SK-N-SH (cell line): ENCODE measurements at regions not wholly inside any gene's neighbourhood (a gene's known extent, or its start where the extent isn't known, plus 50 kb on each side); places are given as distances from the start of the nearest gene placed in this dataset.

Source experiments
- CTCF ChIA-PET: fragments of 300-600, 350-600 bp; formaldehyde crosslinking; extraction: SDS; loops from one replicate; lab custom pipeline; 2021; lab: Yijun Ruan, JAX
- POLR2A ChIA-PET: fragments of 350-600 bp; sonication (Branson Sonifier 250); formaldehyde crosslinking; extraction: SDS; loops from one replicate; lab custom pipeline; 2020; ENCODE audit warnings: antibody characterized with exemption, inconsistent platforms; lab: Yijun Ruan, JAX
- DNase-seq: peaks from one replicate; pipeline ENCODE4 v3.0.0; 2012
- H2AFZ ChIP-seq: fragments of 200-600 bp; sonication (generic); 2 replicates; pipeline ENCODE4 v1.8.1; 2016; ENCODE audit warnings: antibody characterized with exemption, mild to moderate bottlenecking, low read depth
- H3F3A ChIP-seq: fragments of 200-600 bp; sonication (generic); replicated peaks from 2 replicates; pipeline ENCODE3; 2016; ENCODE audit warnings: antibody characterized with exemption, mild to moderate bottlenecking; ENCODE audit not compliant: insufficient read depth
- H3K27ac ChIP-seq, 2 experiments: fragments of 200-500 bp in 1 of 2; fragments of 200-600 bp in 1 of 2; sonication (Bioruptor generic) in 1 of 2; sonication (generic), shearing (Covaris generic) in 1 of 2; 2 replicates each; pipeline versions ENCODE4 v1.5.1 to v1.6.1; 2014 to 2016; ENCODE audit warnings: low read depth in 2 of 2, inconsistent platforms in 1 of 2, low read length in 1 of 2, mild to moderate bottlenecking in 1 of 2, mixed read lengths in 1 of 2
- H3K27me3 ChIP-seq: fragments of 200-600 bp; sonication (generic), shearing (Covaris generic); 2 replicates; pipeline ENCODE4 v1.6.1; 2016; ENCODE audit warnings: mixed run types; ENCODE audit not compliant: insufficient read depth
- H3K36me3 ChIP-seq, 2 experiments: fragments of 200-500 bp in 1 of 2; fragments of 200-600 bp in 1 of 2; sonication (Bioruptor generic) in 1 of 2; sonication (generic) in 1 of 2; replicated peaks in 1 of 2; 2 replicates each; pipeline versions ENCODE3 to v1.5.1; 2014 to 2016; ENCODE audit warnings: low read length in 1 of 2, mild to moderate bottlenecking in 1 of 2; ENCODE audit not compliant: insufficient read depth in 2 of 2, control insufficient read depth in 1 of 2
- H3K4me1 ChIP-seq, 2 experiments: fragments of 200-500 bp in 1 of 2; fragments of 200-600 bp in 1 of 2; sonication (Bioruptor generic) in 1 of 2; sonication (generic), shearing (Covaris generic) in 1 of 2; 2 replicates each; pipeline versions ENCODE4 v1.5.1 to v1.6.1; 2014 to 2016; ENCODE audit warnings: low read depth in 1 of 2, low read length in 1 of 2, mixed run types in 1 of 2; ENCODE audit not compliant: insufficient read depth in 2 of 2, control insufficient read depth in 1 of 2
- H3K4me2 ChIP-seq: fragments of 200-600 bp; sonication (generic), shearing (Covaris generic); 2 replicates; pipeline ENCODE4 v1.6.1; 2017; ENCODE audit warnings: mixed run types
- H3K4me3 ChIP-seq, 2 experiments: fragments of 200-500 bp in 1 of 2; fragments of 200-600 bp in 1 of 2; sonication (Bioruptor generic) in 1 of 2; sonication (generic), shearing (Covaris generic) in 1 of 2; 2 replicates each; pipeline versions ENCODE4 v1.5.1 to v1.8.1; 2014 to 2016; ENCODE audit warnings: low read depth in 2 of 2, inconsistent platforms in 1 of 2, low read length in 1 of 2, mild to moderate bottlenecking in 1 of 2, mixed read lengths in 1 of 2, moderate library complexity in 1 of 2
- H3K79me2 ChIP-seq: fragments of 200-600 bp; sonication (generic); 2 replicates; pipeline ENCODE4 v1.8.1; 2017; ENCODE audit warnings: mild to moderate bottlenecking; ENCODE audit not compliant: insufficient read depth
- H3K9ac ChIP-seq: fragments of 200-600 bp; sonication (generic); 2 replicates; pipeline ENCODE4 v1.6.1; 2017; ENCODE audit warnings: mixed run types
- H3K9me2 ChIP-seq: fragments of 200-600 bp; sonication (generic); 2 replicates; pipeline ENCODE4 v1.6.1; 2017; ENCODE audit warnings: mixed run types
- H3K9me3 ChIP-seq: fragments of 200-600 bp; sonication (generic); 2 replicates; pipeline ENCODE4 v1.6.1; 2017; ENCODE audit warnings: mixed run types, mild to moderate bottlenecking, moderate library complexity
- H4K20me1 ChIP-seq: fragments of 200-600 bp; sonication (generic); 2 replicates; pipeline ENCODE4 v1.6.1; 2017; ENCODE audit warnings: mild to moderate bottlenecking, mixed run types; ENCODE audit not compliant: insufficient read depth
- EP300 ChIP-seq, 2 experiments: IDR thresholded peaks; 2 replicates each; pipeline versions ENCODE4 v1.4.0 to v1.6.1; 2012; ENCODE audit warnings: borderline replicate concordance in 1 of 2, low read depth in 1 of 2, low read length in 1 of 2
- FOSL2 ChIP-seq: IDR thresholded peaks from 2 replicates; pipeline ENCODE4 v1.4.0; 2012; ENCODE audit warnings: low read depth, mild to moderate bottlenecking, moderate library complexity, borderline replicate concordance
- FOXJ3 ChIP-seq: sonication (generic); formaldehyde crosslinking; IDR thresholded peaks from 2 replicates; pipeline ENCODE4 v1.5.1; 2020; ENCODE audit warnings: mild to moderate bottlenecking, missing genetic modification reagents
- JUND ChIP-seq: IDR thresholded peaks from 2 replicates; pipeline ENCODE4 v1.4.0; 2012
- MEF2A ChIP-seq: IDR thresholded peaks from 2 replicates; pipeline ENCODE4 v1.4.0; 2012; ENCODE audit warnings: low read depth, borderline replicate concordance
- POLR2AphosphoS5 ChIP-seq: IDR thresholded peaks from 2 replicates; pipeline ENCODE4 v1.6.1; 2012; ENCODE audit warnings: low read depth, low read length
- RCOR1 ChIP-seq: fragments of 150-350 bp; IDR thresholded peaks from 2 replicates; pipeline ENCODE4 v1.6.1; 2017; ENCODE audit warnings: antibody characterized with exemption, low read length
- RFX5 ChIP-seq: IDR thresholded peaks from 2 replicates; pipeline ENCODE4 v1.6.1; 2012; ENCODE audit warnings: mild to moderate bottlenecking, improper control_type of control experiment, low read length
- RXRA ChIP-seq: IDR thresholded peaks from 2 replicates; pipeline ENCODE4 v1.4.0; 2012; ENCODE audit warnings: low read depth, mild to moderate bottlenecking, borderline replicate concordance
- TAF1 ChIP-seq: IDR thresholded peaks from 2 replicates; pipeline ENCODE4 v1.6.1; 2012; ENCODE audit warnings: low read depth, mild to moderate bottlenecking, low read length, moderate library complexity, borderline replicate concordance
- TCF12 ChIP-seq: IDR thresholded peaks from 2 replicates; pipeline ENCODE4 v1.4.0; 2012
- WGBS: methylation state at CpG from one replicate; pipeline ENCODE4 v1.1.6; 2017; ENCODE audit warnings: low lambda C conversion rate; 5-methylcytosine and 5-hydroxymethylcytosine counted together
- TF ChIP-seq, protein P1 (sequence below): IDR thresholded peaks from 2 replicates; pipeline ENCODE4 v1.4.0; 2012; ENCODE audit warnings: low read depth, borderline replicate concordance
- TF ChIP-seq, protein P2 (sequence below): IDR thresholded peaks from 2 replicates; pipeline ENCODE4; 2012
- TF ChIP-seq, protein P3 (sequence below): IDR thresholded peaks from 2 replicates; pipeline ENCODE4 v1.4.0; 2012; ENCODE audit warnings: low read depth
- TF ChIP-seq, protein P4 (sequence below): IDR thresholded peaks from 2 replicates; pipeline ENCODE4 v1.4.0; 2012; ENCODE audit warnings: low read depth, borderline replicate concordance
- TF ChIP-seq, protein P5 (sequence below): fragments of 150-350 bp; IDR thresholded peaks from 2 replicates; pipeline ENCODE4 v1.6.1; 2017; ENCODE audit warnings: antibody characterized with exemption, low read length, low read depth, borderline replicate concordance

DNA sequence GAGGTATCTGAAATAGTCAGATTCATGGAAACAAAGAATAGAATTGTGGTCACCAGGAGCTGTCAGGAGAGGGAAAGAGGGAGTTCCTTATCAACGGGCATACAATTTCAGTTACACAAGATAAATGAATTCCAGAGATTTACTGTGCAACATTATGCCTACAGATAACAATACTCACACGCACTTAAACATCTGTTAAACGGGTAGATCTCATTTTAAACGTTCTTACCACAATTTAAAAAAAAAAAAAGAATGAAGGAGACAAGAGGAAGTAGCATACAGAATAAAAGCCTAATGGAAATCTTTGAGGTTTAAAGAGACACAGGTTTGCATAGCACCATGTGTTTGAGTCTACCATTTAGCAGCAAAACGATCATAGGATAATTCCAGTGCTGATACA, 298.0 kb downstream of the DKK2 start (continued):
- TF ChIP-seq, protein P1, sequence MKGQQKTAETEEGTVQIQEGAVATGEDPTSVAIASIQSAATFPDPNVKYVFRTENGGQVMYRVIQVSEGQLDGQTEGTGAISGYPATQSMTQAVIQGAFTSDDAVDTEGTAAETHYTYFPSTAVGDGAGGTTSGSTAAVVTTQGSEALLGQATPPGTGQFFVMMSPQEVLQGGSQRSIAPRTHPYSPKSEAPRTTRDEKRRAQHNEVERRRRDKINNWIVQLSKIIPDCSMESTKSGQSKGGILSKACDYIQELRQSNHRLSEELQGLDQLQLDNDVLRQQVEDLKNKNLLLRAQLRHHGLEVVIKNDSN, result no peak
- no peak for TF ChIP-seq JUND
- no peak for TF ChIP-seq RXRA
- no peak for TF ChIP-seq FOSL2
- TF ChIP-seq MEF2A, result no peak
- no peak for TF ChIP-seq TCF12
- no peak for TF ChIP-seq POLR2AphosphoS5
- TF ChIP-seq RFX5, result no peak
- TF ChIP-seq EP300 (IDR thresholded peaks at IDR 0.05; ENCODE audit: borderline replicate concordance in 1 of 2, low read depth in 1 of 2, low read length in 1 of 2), result no peak
- TF ChIP-seq TAF1, result no peak
- TF ChIP-seq FOXJ3 (CRISPR knock-in tag), result no peak

DNA sequence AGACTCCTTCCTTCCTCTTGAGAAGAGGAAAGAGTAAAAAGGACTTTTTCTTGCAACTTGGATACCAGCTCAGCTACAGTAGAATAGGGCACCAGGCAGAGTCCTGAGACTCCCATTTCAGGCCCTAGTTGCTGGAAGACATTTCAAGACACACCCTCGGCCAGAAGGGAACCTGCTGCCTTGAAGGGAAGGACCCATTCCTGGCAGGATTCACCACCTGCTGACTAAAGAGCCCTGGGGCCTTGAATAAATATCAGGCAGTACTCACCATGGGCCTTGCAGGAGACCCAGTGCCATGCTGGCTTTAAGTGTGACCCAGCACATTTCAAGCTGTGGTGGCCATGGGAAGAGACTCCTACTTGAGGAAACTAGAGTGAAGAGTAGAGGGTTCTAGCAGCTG, 317.6 kb downstream of the DKK2 start:
- H3K9me2 ChIP-seq, result no peaks in the 10 kb centered on the region
- TF ChIP-seq, protein P2, sequence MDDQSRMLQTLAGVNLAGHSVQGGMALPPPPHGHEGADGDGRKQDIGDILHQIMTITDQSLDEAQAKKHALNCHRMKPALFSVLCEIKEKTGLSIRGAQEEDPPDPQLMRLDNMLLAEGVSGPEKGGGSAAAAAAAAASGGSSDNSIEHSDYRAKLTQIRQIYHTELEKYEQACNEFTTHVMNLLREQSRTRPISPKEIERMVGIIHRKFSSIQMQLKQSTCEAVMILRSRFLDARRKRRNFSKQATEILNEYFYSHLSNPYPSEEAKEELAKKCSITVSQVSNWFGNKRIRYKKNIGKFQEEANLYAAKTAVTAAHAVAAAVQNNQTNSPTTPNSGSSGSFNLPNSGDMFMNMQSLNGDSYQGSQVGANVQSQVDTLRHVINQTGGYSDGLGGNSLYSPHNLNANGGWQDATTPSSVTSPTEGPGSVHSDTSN, result no peak
- TF ChIP-seq, protein P3, sequence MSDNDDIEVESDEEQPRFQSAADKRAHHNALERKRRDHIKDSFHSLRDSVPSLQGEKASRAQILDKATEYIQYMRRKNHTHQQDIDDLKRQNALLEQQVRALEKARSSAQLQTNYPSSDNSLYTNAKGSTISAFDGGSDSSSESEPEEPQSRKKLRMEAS, result no peak
- TF ChIP-seq, protein P4, sequence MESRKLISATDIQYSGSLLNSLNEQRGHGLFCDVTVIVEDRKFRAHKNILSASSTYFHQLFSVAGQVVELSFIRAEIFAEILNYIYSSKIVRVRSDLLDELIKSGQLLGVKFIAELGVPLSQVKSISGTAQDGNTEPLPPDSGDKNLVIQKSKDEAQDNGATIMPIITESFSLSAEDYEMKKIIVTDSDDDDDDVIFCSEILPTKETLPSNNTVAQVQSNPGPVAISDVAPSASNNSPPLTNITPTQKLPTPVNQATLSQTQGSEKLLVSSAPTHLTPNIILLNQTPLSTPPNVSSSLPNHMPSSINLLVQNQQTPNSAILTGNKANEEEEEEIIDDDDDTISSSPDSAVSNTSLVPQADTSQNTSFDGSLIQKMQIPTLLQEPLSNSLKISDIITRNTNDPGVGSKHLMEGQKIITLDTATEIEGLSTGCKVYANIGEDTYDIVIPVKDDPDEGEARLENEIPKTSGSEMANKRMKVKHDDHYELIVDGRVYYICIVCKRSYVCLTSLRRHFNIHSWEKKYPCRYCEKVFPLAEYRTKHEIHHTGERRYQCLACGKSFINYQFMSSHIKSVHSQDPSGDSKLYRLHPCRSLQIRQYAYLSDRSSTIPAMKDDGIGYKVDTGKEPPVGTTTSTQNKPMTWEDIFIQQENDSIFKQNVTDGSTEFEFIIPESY, result no peak
- TF ChIP-seq MEF2A (no peak), FOXJ3 (CRISPR knock-in tag) (no peak), RCOR1 (no peak)
- TF ChIP-seq, protein P5, sequence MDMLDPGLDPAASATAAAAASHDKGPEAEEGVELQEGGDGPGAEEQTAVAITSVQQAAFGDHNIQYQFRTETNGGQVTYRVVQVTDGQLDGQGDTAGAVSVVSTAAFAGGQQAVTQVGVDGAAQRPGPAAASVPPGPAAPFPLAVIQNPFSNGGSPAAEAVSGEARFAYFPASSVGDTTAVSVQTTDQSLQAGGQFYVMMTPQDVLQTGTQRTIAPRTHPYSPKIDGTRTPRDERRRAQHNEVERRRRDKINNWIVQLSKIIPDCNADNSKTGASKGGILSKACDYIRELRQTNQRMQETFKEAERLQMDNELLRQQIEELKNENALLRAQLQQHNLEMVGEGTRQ, result no peak
- no peaks in the 10 kb centered on the region for H3K36me3 ChIP-seq
- DNase-seq, result no peak
- 75% methylated on average over 1 of the region's 1 CpG for WGBS
- ChIA-PET POLR2A (no interaction called here), CTCF (no interaction called here)
- no peaks in the 10 kb centered on the region; a peak in 2 of 4 replicates for H3K4me1 ChIP-seq
- no peaks in the 10 kb centered on the region for H3F3A ChIP-seq
- no peaks in the 10 kb centered on the region for H3K27me3 ChIP-seq
- no peak overlapping the region for H2AFZ ChIP-seq
- H3K27ac ChIP-seq, result peak overlapping the region in 1 of 2 experiments; percentile 73; a peak in 1 of 4 replicates
- no peak overlapping the region for H3K4me3 ChIP-seq
- no peak overlapping the region for H3K4me2 ChIP-seq
- no peaks in the 10 kb centered on the region for H3K79me2 ChIP-seq
- no peaks in the 10 kb centered on the region for H3K9me3 ChIP-seq
- no peaks in the 10 kb centered on the region for H4K20me1 ChIP-seq
- H3K9ac ChIP-seq, result no peak overlapping the region
